ENCODE measurements at regions not wholly inside any gene's neighbourhood (a gene's known extent, or its start where the extent isn't known, plus 50 kb on each side); places are given as distances from the start of the nearest gene placed in this dataset.

DNA sequence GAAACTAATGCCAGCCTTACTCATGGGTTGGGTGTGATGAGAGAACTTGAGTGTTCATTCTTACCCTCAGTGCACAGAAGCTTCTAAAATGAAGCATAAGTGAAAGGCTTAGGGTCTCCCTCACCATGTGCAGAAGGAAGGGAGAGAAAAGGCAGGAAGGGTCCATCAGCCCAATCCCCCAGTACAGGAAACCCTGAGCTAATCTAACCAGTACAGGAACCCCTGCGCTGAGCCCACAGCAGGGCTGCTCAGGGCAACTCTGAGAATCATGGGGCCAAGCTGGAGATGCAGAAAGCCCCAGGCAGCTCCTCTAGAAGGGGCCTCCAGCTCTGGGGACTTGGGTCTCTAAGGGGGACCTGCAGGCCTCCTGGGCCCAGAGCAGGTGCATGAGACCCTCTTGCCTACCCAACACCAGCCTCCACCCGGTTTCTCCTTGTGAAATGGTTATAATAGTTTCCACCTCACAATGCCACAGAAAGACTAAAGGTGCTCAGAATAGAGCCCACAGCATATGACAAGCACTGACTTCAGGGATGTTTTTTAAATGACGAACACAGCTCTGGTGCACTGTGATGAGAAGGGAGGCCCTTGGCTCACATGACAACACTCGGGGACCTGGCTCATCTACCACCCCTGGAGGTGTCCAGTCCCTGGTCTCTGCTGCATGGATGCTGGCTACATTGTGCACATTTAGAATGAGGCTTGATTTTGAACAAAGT, 190.1 kb downstream of the ACTL7B start:
- no peaks in the 10 kb centered on the region for H3K9me3 ChIP-seq (replicated peaks in 1 of 3)
- no peak for DNase-seq
- no peaks in the 10 kb centered on the region for H3K36me3 ChIP-seq (replicated peaks in 1 of 2)
- no peak overlapping the region for H3K27ac ChIP-seq
- no peak overlapping the region for H3K4me3 ChIP-seq
- 74 to 91% (median 79%) methylated on average over 3 to 4 of the region's 4 CpGs for WGBS, 4 donors
- no peaks in the 10 kb centered on the region for H3K27me3 ChIP-seq
- TF ChIP-seq, protein P1, sequence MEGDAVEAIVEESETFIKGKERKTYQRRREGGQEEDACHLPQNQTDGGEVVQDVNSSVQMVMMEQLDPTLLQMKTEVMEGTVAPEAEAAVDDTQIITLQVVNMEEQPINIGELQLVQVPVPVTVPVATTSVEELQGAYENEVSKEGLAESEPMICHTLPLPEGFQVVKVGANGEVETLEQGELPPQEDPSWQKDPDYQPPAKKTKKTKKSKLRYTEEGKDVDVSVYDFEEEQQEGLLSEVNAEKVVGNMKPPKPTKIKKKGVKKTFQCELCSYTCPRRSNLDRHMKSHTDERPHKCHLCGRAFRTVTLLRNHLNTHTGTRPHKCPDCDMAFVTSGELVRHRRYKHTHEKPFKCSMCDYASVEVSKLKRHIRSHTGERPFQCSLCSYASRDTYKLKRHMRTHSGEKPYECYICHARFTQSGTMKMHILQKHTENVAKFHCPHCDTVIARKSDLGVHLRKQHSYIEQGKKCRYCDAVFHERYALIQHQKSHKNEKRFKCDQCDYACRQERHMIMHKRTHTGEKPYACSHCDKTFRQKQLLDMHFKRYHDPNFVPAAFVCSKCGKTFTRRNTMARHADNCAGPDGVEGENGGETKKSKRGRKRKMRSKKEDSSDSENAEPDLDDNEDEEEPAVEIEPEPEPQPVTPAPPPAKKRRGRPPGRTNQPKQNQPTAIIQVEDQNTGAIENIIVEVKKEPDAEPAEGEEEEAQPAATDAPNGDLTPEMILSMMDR (IDR thresholded peaks at IDR 0.05), result no peak
- TF ChIP-seq POLR2A (IDR thresholded peaks at IDR 0.05), result no peak
- intact Hi-C loops (cut with DNase I), result no loop called here
- H3K4me1 ChIP-seq (replicated peaks in 1 of 2), result no peaks in the 10 kb centered on the region

DNA sequence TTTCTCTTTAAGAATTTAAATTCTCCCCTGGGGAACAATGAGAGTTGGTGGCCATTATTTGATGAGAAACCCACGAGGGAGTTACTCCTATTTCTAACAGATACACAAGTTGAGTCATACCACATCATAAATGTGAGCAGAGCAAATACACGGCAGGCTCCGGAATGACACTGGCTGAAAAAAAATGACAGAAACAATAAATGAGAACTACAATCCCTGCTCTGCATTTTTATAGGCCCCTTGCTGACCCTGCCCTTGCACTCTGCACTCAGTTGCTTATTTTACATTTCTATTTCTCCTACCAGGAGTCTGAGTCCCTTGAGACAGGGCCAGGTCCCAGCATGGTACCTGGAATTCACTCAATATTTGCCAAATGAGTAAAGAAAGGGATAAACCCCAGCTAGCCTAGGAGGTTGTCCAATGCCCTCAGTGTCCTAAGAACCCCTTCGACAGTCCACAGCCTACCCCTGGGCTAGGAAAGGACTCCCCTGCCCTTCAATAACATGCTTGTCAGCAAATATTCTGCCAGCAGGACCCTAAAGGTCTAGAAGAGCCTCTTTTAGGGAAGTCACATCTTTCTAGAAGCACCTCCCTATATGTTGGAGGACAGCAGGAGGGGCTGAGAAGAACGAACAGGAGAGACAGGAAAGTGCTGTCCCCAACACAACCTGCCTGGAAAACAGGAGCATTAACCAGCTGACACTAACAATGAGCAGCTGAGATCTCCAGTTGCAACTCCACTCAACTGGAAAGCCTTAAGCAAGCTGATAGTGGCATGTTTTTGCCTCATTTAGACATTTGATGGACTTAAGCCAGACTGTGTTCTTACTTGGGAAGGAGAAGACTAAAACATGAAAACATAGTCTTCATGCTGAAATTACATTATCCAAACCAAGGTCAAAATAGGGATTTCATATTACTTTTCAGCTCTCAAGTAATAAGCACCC, 191.2 kb downstream of the ACTL7B start:
- intact Hi-C loops (cut with DNase I), result no loop called here
- 58 to 80% (median 66%) methylated on average over 5 of the region's 5 CpGs for WGBS, 4 donors
- Histone ChIP-seq H3K27me3 (no peaks in the 10 kb centered on the region), H3K4me3 (no peak overlapping the region), H3K4me1 (replicated peaks in 1 of 2) (no peaks in the 10 kb centered on the region), H3K36me3 (replicated peaks in 1 of 2) (no peaks in the 10 kb centered on the region), H3K9me3 (replicated peaks in 1 of 3) (peaks cover 0 to 2% (median 0%) of the 10 kb centered on the region in 3 donors), H3K27ac (no peak overlapping the region)
- TF ChIP-seq, protein P1 (IDR thresholded peaks at IDR 0.05), result no peak
- TF ChIP-seq POLR2A (IDR thresholded peaks at IDR 0.05), result no peak
- no peak for DNase-seq

DNA sequence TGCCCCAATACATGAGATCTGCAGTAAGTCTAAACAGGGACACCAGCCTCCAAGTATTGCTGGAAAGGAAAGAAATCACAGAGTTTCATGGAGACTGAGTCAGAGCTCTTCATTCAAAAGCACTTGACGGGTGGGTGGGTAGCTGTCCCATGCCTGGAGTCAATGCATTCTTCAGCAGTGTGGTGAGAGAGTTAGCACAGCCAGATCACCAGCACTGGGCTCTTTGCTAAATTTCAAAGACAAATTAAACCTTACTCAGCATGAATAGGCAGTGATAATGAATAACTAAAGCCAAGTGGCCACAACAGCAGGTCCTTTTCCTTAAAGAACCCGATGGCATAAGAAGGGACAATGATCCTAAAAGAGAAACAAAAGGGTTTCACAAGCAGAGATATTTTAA, 192.4 kb downstream of the ACTL7B start:
- H3K4me1 ChIP-seq (replicated peaks in 1 of 2), result no peaks in the 10 kb centered on the region
- no peak overlapping the region for H3K4me3 ChIP-seq
- intact Hi-C loops (cut with DNase I), result no loop called here
- DNase-seq, result no peak
- no peak overlapping the region for H3K27ac ChIP-seq
- peaks cover 0 to 5% (median 0%) of the 10 kb centered on the region in 3 donors for H3K9me3 ChIP-seq (replicated peaks in 1 of 3)
- H3K36me3 ChIP-seq (replicated peaks in 1 of 2), result no peaks in the 10 kb centered on the region
- TF ChIP-seq POLR2A (IDR thresholded peaks at IDR 0.05), result no peak
- TF ChIP-seq, protein P1 (IDR thresholded peaks at IDR 0.05), result no peak
- 73 to 82% (median 76%) methylated on average over 2 of the region's 2 CpGs for WGBS, 4 donors
- H3K27me3 ChIP-seq, result no peaks in the 10 kb centered on the region

DNA sequence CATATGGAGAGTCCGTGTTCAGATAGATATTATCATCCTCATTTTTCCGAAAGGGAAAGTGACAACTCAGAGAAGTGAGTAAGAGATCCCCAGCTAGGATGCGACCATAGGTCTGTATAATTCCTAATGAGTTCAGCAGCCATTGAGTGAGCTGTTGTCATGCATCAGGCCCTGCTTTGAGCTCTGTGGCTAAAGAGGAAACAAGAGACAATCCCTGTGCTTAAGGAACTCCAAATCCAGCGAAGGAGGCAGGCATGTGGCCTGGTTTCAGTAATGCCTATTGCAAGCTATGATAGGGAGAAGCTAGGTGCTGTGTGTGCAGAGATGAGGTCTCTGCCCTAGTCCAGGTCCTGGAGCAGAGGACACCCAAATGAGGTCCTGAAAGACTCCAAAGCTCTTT, 192.8 kb downstream of the ACTL7B start:
- H3K36me3 ChIP-seq (replicated peaks in 1 of 2), result no peaks in the 10 kb centered on the region
- H3K4me3 ChIP-seq, result no peak overlapping the region
- H3K27me3 ChIP-seq, result no peaks in the 10 kb centered on the region
- TF ChIP-seq, protein P1 (IDR thresholded peaks at IDR 0.05), result no peak
- no peak for TF ChIP-seq POLR2A (IDR thresholded peaks at IDR 0.05)
- no peak overlapping the region for H3K27ac ChIP-seq
- 84 to 90% (median 86%) methylated on average over 4 of the region's 4 CpGs for WGBS, 4 donors
- H3K9me3 ChIP-seq (replicated peaks in 1 of 3), result peaks cover 0 to 5% (median 0%) of the 10 kb centered on the region in 3 donors
- no peak for DNase-seq
- no peaks in the 10 kb centered on the region for H3K4me1 ChIP-seq (replicated peaks in 1 of 2)
- intact Hi-C loops (cut with DNase I), result no loop called here

All from adrenal gland (tissue), 9 donors.